ENCODE measurements at regions not wholly inside any gene's neighbourhood (a gene's known extent, or its start where the extent isn't known, plus 50 kb on each side); places are given as distances from the start of the nearest gene placed in this dataset.
A peak's percentile ranks its signal among the peaks of the same experiment; 100 is the strongest.

- DNase-seq: peak; percentile 57 to 79 (median 61)
These were observed 68.4 kb upstream of the CTDP1 start for GRCh38 chr18:79611040-79611681.

- DNase-seq: no peak
These were observed 67.1 kb upstream of the CTDP1 start for GRCh38 chr18:79612291-79613108.

- no peak for DNase-seq
These were observed 66.2 kb upstream of the CTDP1 start for GRCh38 chr18:79613186-79613931.

- DNase-seq: no peak
These were observed 65.2 kb upstream of the CTDP1 start for GRCh38 chr18:79614211-79614955.

GRCh38 chr18:79615091-79615490 lies 64.5 kb upstream of the CTDP1 start:
- DNase-seq: no peak

- no peak for DNase-seq
These were observed 64.0 kb upstream of the CTDP1 start for GRCh38 chr18:79615586-79615985.

GRCh38 chr18:79616651-79617510 lies 62.7 kb upstream of the CTDP1 start:
- DNase-seq: peak; percentile 23 to 60 (median 33)

GRCh38 chr18:79617511-79618500 lies 61.8 kb upstream of the CTDP1 start:
- peak in 2 of 3 donors; percentile 26 to 33 for DNase-seq

- no peak for DNase-seq
These were observed 58.9 kb upstream of the CTDP1 start for GRCh38 chr18:79620576-79621165.

- DNase-seq: no peak
These were observed 58.1 kb upstream of the CTDP1 start for GRCh38 chr18:79621501-79621900.

GRCh38 chr18:79622004-79622403 lies 57.6 kb upstream of the CTDP1 start:
- no peak for DNase-seq

- peak; percentile 38 to 62 (median 59) for DNase-seq
These were observed 55.0 kb upstream of the CTDP1 start for GRCh38 chr18:79624356-79625170.

GRCh38 chr18:79625195-79625923 lies 54.2 kb upstream of the CTDP1 start:
- peak; percentile 92 to 99 (median 98) for DNase-seq

GRCh38 chr18:79625924-79626561 lies 53.6 kb upstream of the CTDP1 start:
- DNase-seq: peak in 1 of 3 donors; percentile 40

GRCh38 chr18:79626905-79627749 lies 52.5 kb upstream of the CTDP1 start:
- no peak for DNase-seq

- DNase-seq: no peak
These were observed 51.8 kb upstream of the CTDP1 start for GRCh38 chr18:79627750-79628294.
